Bronchial epithelial cell (primary cell): ENCODE measurements at regions not wholly inside any gene's neighbourhood (a gene's known extent, or its start where the extent isn't known, plus 50 kb on each side); places are given as distances from the start of the nearest gene placed in this dataset.

Experiments used
- DNase-seq: peaks from one replicate; pipeline ENCODE4 v3.0.0-alpha.2; 2010; ENCODE audit warnings: low read depth
- FAIRE-seq: peaks from 2 replicates; lab custom pipeline; 2011; peaks lifted over from hg19 to GRCh38; lab: Jason Lieb, UNC
- H3K27me3 ChIP-seq: 2 replicates; pipeline ENCODE4 v1.5.1; 2011; ENCODE audit warnings: low read length; ENCODE audit not compliant: control insufficient read depth, insufficient read depth
- H3K36me3 ChIP-seq: 2 replicates; pipeline ENCODE4 v1.5.1; 2011; ENCODE audit warnings: low read length; ENCODE audit not compliant: control insufficient read depth, insufficient read depth
- H3K4me3 ChIP-seq: 2 replicates; pipeline ENCODE4 v1.5.1; 2011; ENCODE audit warnings: mild to moderate bottlenecking, low read depth, low read length, control low read depth
- TF ChIP-seq, protein P1 (sequence below): IDR thresholded peaks from 2 replicates; pipeline ENCODE4 v1.5.1; 2011; ENCODE audit warnings: mild to moderate bottlenecking, moderate library complexity, low read length, control low read depth, inconsistent platforms; ENCODE audit not compliant: insufficient read depth, severe bottlenecking

DNA sequence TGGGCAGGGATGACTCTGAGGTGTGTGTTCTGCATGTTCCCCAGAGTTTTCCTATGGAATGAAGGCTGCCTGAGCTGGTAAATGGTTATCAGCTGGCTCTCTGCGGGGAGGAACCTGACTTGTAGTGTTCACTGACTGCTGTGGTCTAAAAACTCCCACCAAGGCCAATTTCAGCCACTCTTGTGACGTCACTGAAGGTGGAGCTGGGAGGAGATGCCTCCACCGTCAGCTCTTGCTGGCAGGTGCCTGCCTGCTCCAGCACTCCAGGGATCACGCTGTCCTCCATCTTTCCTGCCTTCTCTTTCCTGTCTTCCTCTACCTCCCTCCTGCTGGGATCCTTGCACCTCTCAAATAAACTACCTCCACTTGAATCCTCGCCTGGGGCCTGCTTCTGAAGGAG is 209.5 kb upstream of the HS6ST1 start:
- Histone ChIP-seq H3K4me3 (no peak overlapping the region), H3K36me3 (no peaks in the 10 kb centered on the region), H3K27me3 (no peaks in the 10 kb centered on the region)
- DNase-seq (no peak), FAIRE-seq (no peak)
- TF ChIP-seq, protein P1, sequence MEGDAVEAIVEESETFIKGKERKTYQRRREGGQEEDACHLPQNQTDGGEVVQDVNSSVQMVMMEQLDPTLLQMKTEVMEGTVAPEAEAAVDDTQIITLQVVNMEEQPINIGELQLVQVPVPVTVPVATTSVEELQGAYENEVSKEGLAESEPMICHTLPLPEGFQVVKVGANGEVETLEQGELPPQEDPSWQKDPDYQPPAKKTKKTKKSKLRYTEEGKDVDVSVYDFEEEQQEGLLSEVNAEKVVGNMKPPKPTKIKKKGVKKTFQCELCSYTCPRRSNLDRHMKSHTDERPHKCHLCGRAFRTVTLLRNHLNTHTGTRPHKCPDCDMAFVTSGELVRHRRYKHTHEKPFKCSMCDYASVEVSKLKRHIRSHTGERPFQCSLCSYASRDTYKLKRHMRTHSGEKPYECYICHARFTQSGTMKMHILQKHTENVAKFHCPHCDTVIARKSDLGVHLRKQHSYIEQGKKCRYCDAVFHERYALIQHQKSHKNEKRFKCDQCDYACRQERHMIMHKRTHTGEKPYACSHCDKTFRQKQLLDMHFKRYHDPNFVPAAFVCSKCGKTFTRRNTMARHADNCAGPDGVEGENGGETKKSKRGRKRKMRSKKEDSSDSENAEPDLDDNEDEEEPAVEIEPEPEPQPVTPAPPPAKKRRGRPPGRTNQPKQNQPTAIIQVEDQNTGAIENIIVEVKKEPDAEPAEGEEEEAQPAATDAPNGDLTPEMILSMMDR = no peak

DNA sequence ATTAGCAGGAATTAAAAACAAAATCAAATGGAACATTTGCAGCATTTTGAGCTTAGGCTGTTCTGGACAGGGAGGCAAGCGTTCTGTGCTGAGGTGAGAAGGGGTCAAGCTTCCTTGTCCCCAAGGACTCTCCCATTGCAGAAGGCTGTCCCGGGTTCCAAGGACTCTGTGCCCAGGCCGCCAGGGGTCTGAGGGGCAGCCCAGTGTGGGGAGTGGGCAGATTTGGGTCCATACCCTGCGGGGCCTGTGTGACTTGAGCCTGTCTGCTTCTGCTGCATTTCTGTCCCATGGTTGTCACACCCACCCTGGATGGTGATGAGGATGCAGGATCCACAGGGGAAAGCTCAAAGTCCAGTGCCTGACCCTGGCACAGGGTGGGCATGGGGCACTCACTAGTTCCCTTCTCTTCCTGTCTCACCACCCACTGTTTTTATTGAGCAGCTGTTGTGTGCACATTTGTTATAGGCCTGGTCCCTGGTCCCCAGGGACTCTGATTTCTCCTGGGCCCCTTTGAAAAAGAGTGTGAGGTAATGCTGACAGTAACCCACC is 211.4 kb upstream of the HS6ST1 start:
- peaks cover 2% of the 10 kb centered on the region for H3K27me3 ChIP-seq
- H3K36me3 ChIP-seq = no peaks in the 10 kb centered on the region
- no peak overlapping the region for H3K4me3 ChIP-seq
- no peak for DNase-seq
- TF ChIP-seq, protein P1 = no peak
- no peak for FAIRE-seq

DNA sequence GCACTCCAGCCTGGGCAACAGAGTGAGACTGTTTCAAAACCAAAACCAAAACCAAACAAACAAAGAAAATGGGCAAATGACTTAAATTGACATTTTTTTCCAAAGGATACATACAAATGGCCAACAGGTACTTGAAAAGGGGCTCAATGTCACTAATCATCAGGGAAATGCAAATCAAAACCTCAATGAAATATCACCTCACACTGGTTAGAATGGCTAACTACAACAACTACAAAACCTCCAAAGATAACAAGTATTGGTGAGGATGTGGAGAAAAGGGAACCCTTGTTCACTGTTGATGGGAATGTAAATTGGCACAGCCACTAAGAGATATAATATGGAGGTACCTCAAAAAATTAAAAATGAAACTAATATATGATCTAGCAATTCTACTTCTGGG is 213.2 kb upstream of the HS6ST1 start:
- DNase-seq (peak; percentile 21), FAIRE-seq (no peak)
- H3K4me3 ChIP-seq = no peak overlapping the region
- peaks cover 2% of the 10 kb centered on the region for H3K27me3 ChIP-seq
- TF ChIP-seq, protein P1 = peak; percentile 2
- no peaks in the 10 kb centered on the region for H3K36me3 ChIP-seq

DNA sequence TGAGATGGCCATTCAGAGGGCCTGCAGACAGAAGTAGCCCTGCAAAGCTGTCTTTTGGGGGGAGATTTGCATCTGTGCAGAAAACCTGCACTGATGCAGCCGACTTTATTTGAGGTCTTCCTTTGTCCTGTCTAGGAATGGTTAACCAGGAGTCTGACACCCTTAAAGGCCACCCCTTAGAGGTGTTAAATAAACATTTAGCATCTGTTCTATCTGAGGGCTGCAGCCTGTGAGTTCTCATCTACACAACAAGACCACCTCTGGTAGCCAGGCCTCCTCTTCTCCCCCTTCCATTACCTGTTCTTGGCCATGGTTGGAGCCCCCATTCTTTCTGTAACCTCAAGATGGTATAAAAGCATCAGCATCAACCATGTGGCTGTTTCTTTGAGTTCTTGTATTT is 214.4 kb upstream of the HS6ST1 start:
- Histone ChIP-seq H3K27me3 (peaks cover 2% of the 10 kb centered on the region), H3K36me3 (no peaks in the 10 kb centered on the region), H3K4me3 (no peak overlapping the region)
- FAIRE-seq (no peak), DNase-seq (no peak)
- TF ChIP-seq, protein P1 = no peak

DNA sequence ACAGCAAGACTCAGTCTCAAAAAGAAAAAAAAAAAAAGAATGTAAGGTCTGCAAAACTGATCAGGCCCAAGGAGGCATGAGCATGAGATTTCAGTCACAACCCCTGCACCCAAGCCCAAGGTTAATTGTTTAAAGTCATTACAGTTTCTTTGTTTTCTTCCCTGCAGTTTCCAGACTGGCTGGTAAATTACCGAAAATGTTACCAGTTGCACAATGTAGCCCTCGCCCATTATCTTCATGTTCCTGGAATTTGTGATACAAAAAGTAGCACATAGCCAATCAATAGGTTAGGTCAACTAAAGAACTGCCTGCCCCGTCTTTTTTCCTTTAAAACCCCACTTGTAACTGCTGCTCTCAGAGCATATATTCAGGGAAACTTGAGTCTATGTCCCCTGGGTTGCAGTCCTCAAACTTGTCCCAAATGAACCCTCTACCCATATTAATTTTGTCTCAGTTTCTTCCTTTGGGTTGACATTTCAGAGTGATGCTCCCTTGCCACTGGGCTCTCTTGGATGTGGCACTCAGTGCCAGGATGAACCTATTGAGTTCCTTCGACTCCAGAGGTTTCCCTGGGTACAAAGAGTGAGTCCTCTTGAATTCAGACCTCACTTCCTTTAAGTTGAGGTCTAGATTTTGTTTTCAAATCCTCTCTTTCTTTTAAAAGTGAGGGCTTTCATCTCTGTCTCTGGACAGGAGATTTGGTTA is 216.2 kb upstream of the HS6ST1 start:
- DNase-seq = no peak
- Histone ChIP-seq H3K36me3 (no peaks in the 10 kb centered on the region), H3K27me3 (peaks cover 2% of the 10 kb centered on the region), H3K4me3 (no peak overlapping the region)
- no peak for FAIRE-seq
- TF ChIP-seq, protein P1 = no peak
